Right lobe of liver (tissue), 4 donors: ENCODE measurements at regions not wholly inside any gene's neighbourhood (a gene's known extent, or its start where the extent isn't known, plus 50 kb on each side); places are given as distances from the start of the nearest gene placed in this dataset.

ENCODE experiments used
- CTCF ChIP-seq, 4 donors: fragments of 200-600 bp in 3 of 4; fragments of 450-650 bp in 1 of 4; IDR thresholded peaks; one replicate each; pipeline versions ENCODE4 v1.5.1 to v1.8.0; 2016 to 2022; ENCODE audit warnings: antibody characterized with exemption in 4 of 4, mild to moderate bottlenecking in 2 of 4
- POLR2A ChIP-seq: fragments of 450-650 bp; IDR thresholded peaks from one replicate; pipeline ENCODE4 v1.6.1; 2017; ENCODE audit warnings: antibody characterized with exemption, mild to moderate bottlenecking
- donor health status: DM: no; HTN: no; CAD: no.
- donor health status: DM: no; HTN: no; CAD: no.
- donor health status: DM: no; HTN: yes; CAD: no.

GRCh38 chr1:69185378-69185777 is 382.3 kb upstream of the LRRC7 start:
- TF ChIP-seq POLR2A (no peak), CTCF (IDR thresholded peaks at IDR 0.05) (no peak)
